ENCODE measurements at regions not wholly inside any gene's neighbourhood (a gene's known extent, or its start where the extent isn't known, plus 50 kb on each side); places are given as distances from the start of the nearest gene placed in this dataset.

DNA sequence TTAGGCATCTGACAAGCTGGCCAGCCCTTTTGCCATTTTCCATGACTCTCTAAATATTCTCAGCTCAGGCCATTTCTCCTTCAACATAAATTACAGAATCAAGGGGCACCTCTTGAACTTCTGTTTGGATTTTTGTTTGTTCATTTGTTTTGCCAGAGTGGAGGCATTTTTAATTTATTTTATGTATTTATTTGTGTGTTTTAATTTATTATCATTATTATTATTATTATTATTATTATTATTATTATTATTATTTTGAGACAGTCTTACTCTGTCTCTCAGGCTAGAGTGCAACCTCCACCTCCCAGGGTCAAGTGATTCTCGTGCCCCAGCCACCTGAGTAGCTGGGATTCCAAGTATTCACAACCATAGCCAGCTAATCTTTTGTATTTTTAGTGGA lies 1578.0 kb downstream of the CDH8 start:
- TF ChIP-seq, protein P1, sequence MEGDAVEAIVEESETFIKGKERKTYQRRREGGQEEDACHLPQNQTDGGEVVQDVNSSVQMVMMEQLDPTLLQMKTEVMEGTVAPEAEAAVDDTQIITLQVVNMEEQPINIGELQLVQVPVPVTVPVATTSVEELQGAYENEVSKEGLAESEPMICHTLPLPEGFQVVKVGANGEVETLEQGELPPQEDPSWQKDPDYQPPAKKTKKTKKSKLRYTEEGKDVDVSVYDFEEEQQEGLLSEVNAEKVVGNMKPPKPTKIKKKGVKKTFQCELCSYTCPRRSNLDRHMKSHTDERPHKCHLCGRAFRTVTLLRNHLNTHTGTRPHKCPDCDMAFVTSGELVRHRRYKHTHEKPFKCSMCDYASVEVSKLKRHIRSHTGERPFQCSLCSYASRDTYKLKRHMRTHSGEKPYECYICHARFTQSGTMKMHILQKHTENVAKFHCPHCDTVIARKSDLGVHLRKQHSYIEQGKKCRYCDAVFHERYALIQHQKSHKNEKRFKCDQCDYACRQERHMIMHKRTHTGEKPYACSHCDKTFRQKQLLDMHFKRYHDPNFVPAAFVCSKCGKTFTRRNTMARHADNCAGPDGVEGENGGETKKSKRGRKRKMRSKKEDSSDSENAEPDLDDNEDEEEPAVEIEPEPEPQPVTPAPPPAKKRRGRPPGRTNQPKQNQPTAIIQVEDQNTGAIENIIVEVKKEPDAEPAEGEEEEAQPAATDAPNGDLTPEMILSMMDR (IDR thresholded peaks at IDR 0.05; ENCODE audit: insufficient read depth, low read length, poor library complexity, severe bottlenecking): no peak
- no peak overlapping the region for H3K4me3 ChIP-seq (replicated peaks; ENCODE audit: low read depth, low read length)
- no peaks in the 10 kb centered on the region for H3K27me3 ChIP-seq (replicated peaks; ENCODE audit: control insufficient read depth, insufficient read depth, low read length)
- H3K36me3 ChIP-seq (ENCODE audit: control insufficient read depth, insufficient read depth, low read length): no peaks in the 10 kb centered on the region
- DNase-seq (ENCODE audit: extremely low read depth, insufficient read length): no peak

- no peaks in the 10 kb centered on the region for H3K27me3 ChIP-seq (replicated peaks; ENCODE audit: control insufficient read depth, insufficient read depth, low read length)
- no peak for DNase-seq (ENCODE audit: extremely low read depth, insufficient read length)
- TF ChIP-seq, protein P1 (IDR thresholded peaks at IDR 0.05; ENCODE audit: insufficient read depth, low read length, poor library complexity, severe bottlenecking): no peak
- no peak overlapping the region for H3K4me3 ChIP-seq (replicated peaks; ENCODE audit: low read depth, low read length)
- H3K36me3 ChIP-seq (ENCODE audit: control insufficient read depth, insufficient read depth, low read length): no peaks in the 10 kb centered on the region
Measured at GRCh38 chr16:60452646-60453045, 1583.6 kb downstream of the CDH8 start.

GRCh38 chr16:60438894-60439293 lies 1597.3 kb downstream of the CDH8 start:
- H3K27me3 ChIP-seq (replicated peaks; ENCODE audit: control insufficient read depth, insufficient read depth, low read length): no peaks in the 10 kb centered on the region
- H3K36me3 ChIP-seq (ENCODE audit: control insufficient read depth, insufficient read depth, low read length): no peaks in the 10 kb centered on the region
- TF ChIP-seq, protein P1 (IDR thresholded peaks at IDR 0.05; ENCODE audit: insufficient read depth, low read length, poor library complexity, severe bottlenecking): no peak
- H3K4me3 ChIP-seq (replicated peaks; ENCODE audit: low read depth, low read length): no peak overlapping the region
- DNase-seq (ENCODE audit: extremely low read depth, insufficient read length): no peak

GRCh38 chr16:60432472-60432871 lies 1603.8 kb downstream of the CDH8 start:
- no peak overlapping the region for H3K4me3 ChIP-seq (replicated peaks; ENCODE audit: low read depth, low read length)
- no peaks in the 10 kb centered on the region for H3K27me3 ChIP-seq (replicated peaks; ENCODE audit: control insufficient read depth, insufficient read depth, low read length)
- H3K36me3 ChIP-seq (ENCODE audit: control insufficient read depth, insufficient read depth, low read length): no peaks in the 10 kb centered on the region
- TF ChIP-seq, protein P1 (IDR thresholded peaks at IDR 0.05; ENCODE audit: insufficient read depth, low read length, poor library complexity, severe bottlenecking): no peak
- peak; percentile 3 for DNase-seq (ENCODE audit: extremely low read depth, insufficient read length)

DNA sequence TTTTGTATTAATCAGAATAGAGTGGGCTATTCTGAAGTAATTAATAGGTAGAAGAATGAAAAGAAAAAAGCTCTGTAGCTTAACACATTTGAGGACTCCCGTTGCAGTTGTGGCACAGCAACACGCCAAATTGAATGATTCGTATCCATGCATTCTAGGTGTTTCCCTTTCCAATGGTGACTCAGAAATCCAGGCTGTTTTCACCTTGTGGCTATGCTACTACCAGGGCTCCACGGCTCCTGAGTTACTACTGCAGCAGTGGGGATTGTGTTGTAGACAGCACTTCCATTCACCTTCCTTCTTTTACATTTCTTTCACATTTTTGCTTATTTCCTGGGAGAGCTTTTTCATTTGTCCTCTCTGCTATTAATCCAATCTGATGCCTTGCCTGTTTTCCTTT lies 1616.4 kb downstream of the CDH8 start:
- H3K36me3 ChIP-seq (ENCODE audit: control insufficient read depth, insufficient read depth, low read length): no peaks in the 10 kb centered on the region

More for the DNA sequence above, 1616.4 kb downstream of the CDH8 start:
- no peaks in the 10 kb centered on the region for H3K27me3 ChIP-seq (replicated peaks; ENCODE audit: control insufficient read depth, insufficient read depth, low read length)
- TF ChIP-seq, protein P1 (IDR thresholded peaks at IDR 0.05; ENCODE audit: insufficient read depth, low read length, poor library complexity, severe bottlenecking): no peak
- H3K4me3 ChIP-seq (replicated peaks; ENCODE audit: low read depth, low read length): no peak overlapping the region
- DNase-seq (ENCODE audit: extremely low read depth, insufficient read length): no peak

All from GM06990 (cell line).